GM12878 (cell line): ENCODE measurements at regions not wholly inside any gene's neighbourhood (a gene's known extent, or its start where the extent isn't known, plus 50 kb on each side); places are given as distances from the start of the nearest gene placed in this dataset.

Experiments
- ATAC-seq: fragments of 200-7000 bp; cut with Tn5 transposase; 3 replicates; pipeline ENCODE4 v1.9.1; 2020; ENCODE audit warnings: mild to moderate bottlenecking, moderate library complexity
- BruUV-seq: library from RNA; stranded (reverse); fragments of 400-500 nt; replicated peaks from 2 replicates; lab custom pipeline; 2021; lab: Mats Ljungman, UMichigan
- CTCF ChIA-PET: fragments of 300-600 bp; sonication (Branson Sonifier 250); formaldehyde crosslinking; extraction: SDS; loops from one replicate; lab custom pipeline; 2021; ENCODE audit warnings: inconsistent platforms; lab: Yijun Ruan, JAX
- POLR2A ChIA-PET: fragments of 350-600 bp; formaldehyde crosslinking; extraction: SDS; loops from one replicate; lab custom pipeline; 2021; ENCODE audit warnings: inconsistent platforms; lab: Charles Lee
- RAD21 ChIA-PET: fragments of 300-600 bp; sonication (Branson Sonifier 250); formaldehyde crosslinking; loops from one replicate; lab custom pipeline; 2023; ENCODE audit warnings: antibody characterized with exemption; ENCODE audit not compliant: unreplicated experiment; lab: Charles Lee
- SMC1A ChIA-PET: fragments of 300-600 bp; sonication (Branson Sonifier 250); formaldehyde crosslinking; loops from one replicate; lab custom pipeline; 2023; ENCODE audit not compliant: unreplicated experiment, uncharacterized antibody; lab: Charles Lee
- DNase-seq: peaks from one replicate; pipeline ENCODE4 v3.0.0-alpha.2; 2011; ENCODE audit warnings: low read depth, low spot score
- FAIRE-seq: peaks from 3 replicates; lab custom pipeline; 2011; peaks lifted over from hg19 to GRCh38; lab: Jason Lieb, UNC
- H2AFZ ChIP-seq: 2 replicates; pipeline ENCODE4 v1.6.0; 2011; ENCODE audit warnings: low read depth, low read length, control low read depth; ENCODE audit not compliant: control insufficient read depth
- H3K27ac ChIP-seq: 2 replicates; pipeline ENCODE4 v1.5.1; 2011; ENCODE audit warnings: control low read depth; ENCODE audit not compliant: control insufficient read depth, insufficient read depth
- H3K27me3 ChIP-seq, 2 experiments: replicated peaks in 1 of 2; 2 replicates each; pipeline versions ENCODE4 v1.6.0 to v1.6.1; 2011; ENCODE audit warnings: low read length in 1 of 2; ENCODE audit not compliant: control insufficient read depth in 2 of 2, insufficient read depth in 2 of 2
- H3K36me3 ChIP-seq, 2 experiments: 2 replicates each; pipeline ENCODE4 v1.5.1; 2011; ENCODE audit warnings: low read length in 1 of 2; ENCODE audit not compliant: control insufficient read depth in 2 of 2, insufficient read depth in 2 of 2
- H3K4me1 ChIP-seq: 2 replicates; pipeline ENCODE4 v1.6.1; 2011; ENCODE audit warnings: mild to moderate bottlenecking, low read length, moderate library complexity, mixed read lengths; ENCODE audit not compliant: control insufficient read depth, insufficient read depth
- H3K4me2 ChIP-seq: 2 replicates; pipeline ENCODE4 v1.6.0; 2011; ENCODE audit warnings: control low read depth; ENCODE audit not compliant: control insufficient read depth, insufficient read depth
- H3K4me3 ChIP-seq: fragments of 200-600 bp; sonication (generic); 2 replicates; pipeline ENCODE4 v1.5.1; 2016
- H3K79me2 ChIP-seq: 2 replicates; pipeline ENCODE4 v1.6.0; 2011; ENCODE audit warnings: low read length; ENCODE audit not compliant: control insufficient read depth, insufficient read depth
- H3K9ac ChIP-seq: 2 replicates; pipeline ENCODE4 v1.8.0; 2011; ENCODE audit warnings: low read length, control low read depth, mixed read lengths; ENCODE audit not compliant: control insufficient read depth, insufficient read depth
- H3K9me3 ChIP-seq: replicated peaks from 3 replicates; pipeline ENCODE4 v1.5.1; 2011; ENCODE audit warnings: mild to moderate bottlenecking, low read length; ENCODE audit not compliant: control insufficient read depth, insufficient read depth
- H4K20me1 ChIP-seq: 2 replicates; pipeline ENCODE4 v1.6.0; 2011; ENCODE audit not compliant: control insufficient read depth, insufficient read depth
- BACH1 ChIP-seq: fragments of 450-650 bp; IDR thresholded peaks from 2 replicates; pipeline ENCODE4 v1.6.1; 2017; ENCODE audit warnings: mild to moderate bottlenecking, borderline replicate concordance
- IKZF1 ChIP-seq: fragments of 450-650 bp; conservative IDR thresholded peaks from 2 replicates; pipeline ENCODE4 v1.6.1; 2017; ENCODE audit warnings: antibody characterized with exemption, mild to moderate bottlenecking
- MEF2B ChIP-seq: fragments of 450-650 bp; IDR thresholded peaks from 2 replicates; pipeline ENCODE4 v1.6.1; 2018; ENCODE audit warnings: mild to moderate bottlenecking, moderate library complexity; ENCODE audit not compliant: partially characterized antibody, poor library complexity, severe bottlenecking
- PAX5 ChIP-seq: IDR thresholded peaks from 2 replicates; pipeline ENCODE4 v1.6.1; 2011; ENCODE audit warnings: low read depth, low read length, borderline replicate concordance
- PBX3 ChIP-seq: IDR thresholded peaks from 2 replicates; pipeline ENCODE4 v1.6.1; 2011; ENCODE audit warnings: mild to moderate bottlenecking, low read depth, low read length, moderate library complexity; ENCODE audit not compliant: insufficient replicate concordance
- RUNX3 ChIP-seq: IDR thresholded peaks from 2 replicates; pipeline ENCODE4 v1.6.1; 2012; ENCODE audit warnings: low read length, inconsistent platforms
- SIX5 ChIP-seq: IDR thresholded peaks from 2 replicates; pipeline ENCODE4 v1.6.1; 2011; ENCODE audit warnings: mild to moderate bottlenecking, low read depth, low read length, moderate library complexity; ENCODE audit not compliant: severe bottlenecking
- STAT1 ChIP-seq: fragments of 450-650 bp; conservative IDR thresholded peaks from 2 replicates; pipeline ENCODE4 v1.6.1; 2014; ENCODE audit warnings: antibody characterized with exemption, mild to moderate bottlenecking
- TBL1XR1 ChIP-seq: IDR thresholded peaks from 2 replicates; pipeline ENCODE4 v1.6.1; 2012; ENCODE audit warnings: low read depth, low read length, improper control_type of control experiment
- WGBS: methylation state at CpG from one replicate; pipeline ENCODE4 v1.1.6; 2016; ENCODE audit warnings: low lambda C conversion rate; ENCODE audit not compliant: insufficient replicate concordance, insufficient coverage; ENCODE audit errors: missing lambda C conversion rate; 5-methylcytosine and 5-hydroxymethylcytosine counted together
- in situ Hi-C: fragments of 300-500 bp; cut with MboI; formaldehyde crosslinking; loops from 9 replicates; pipeline ENCODE4 v1.14.3; 2018; ENCODE audit warnings: mixed read lengths
- intact Hi-C: fragments of 100-400 bp; cut with micrococcal nuclease; formaldehyde crosslinking; loops from one replicate; pipeline ENCODE4 v1.14.2; 2022; ENCODE audit not compliant: unreplicated experiment

GRCh38 chr10:78229489-78229888, 195.8 kb downstream of the RPS24 start:
- no peak for DNase-seq
- SMC1A ChIA-PET: no interaction called here
- Histone ChIP-seq H3K4me2 (no peak overlapping the region), H2AFZ (no peak overlapping the region), H3K9me3 (no peaks in the 10 kb centered on the region), H3K27me3 (peaks cover 0 to 3% of the 10 kb centered on the region in 2 experiments; a peak in 1 of 4 replicates), H3K79me2 (no peaks in the 10 kb centered on the region), H3K4me3 (no peak overlapping the region), H3K36me3 (no peaks in the 10 kb centered on the region), H3K4me1 (no peaks in the 10 kb centered on the region), H3K9ac (no peak overlapping the region), H3K27ac (no peak overlapping the region), H4K20me1 (no peaks in the 10 kb centered on the region)
- no peak for FAIRE-seq
- 40% methylated on average over 9 of the region's 9 CpGs for WGBS
- in situ Hi-C loops: no loop called here
- POLR2A ChIA-PET: no interaction called here
- intact Hi-C loops: no loop called here
- no TSS peak for BruUV-seq
- TF ChIP-seq PAX5 (no peak), TBL1XR1 (no peak), RUNX3 (no peak)
- CTCF ChIA-PET: no interaction called here
- RAD21 ChIA-PET: no interaction called here
- ATAC-seq: no peak

- WGBS: 19% methylated on average over 5 of the region's 5 CpGs
- ChIA-PET CTCF (no interaction called here), RAD21 (no interaction called here), POLR2A (no interaction called here)
- ATAC-seq: no peak
- FAIRE-seq: no peak
- Histone ChIP-seq H2AFZ (no peak overlapping the region), H3K9ac (no peak overlapping the region), H3K4me2 (no peak overlapping the region), H3K79me2 (no peaks in the 10 kb centered on the region), H3K27ac (no peak overlapping the region), H3K4me1 (no peaks in the 10 kb centered on the region), H3K9me3 (no peaks in the 10 kb centered on the region), H3K27me3 (peaks cover 0 to 3% of the 10 kb centered on the region in 2 experiments; a peak in 1 of 4 replicates)
- no TSS peak for BruUV-seq
- intact Hi-C loops: no loop called here
- TF ChIP-seq IKZF1: no peak
- TF ChIP-seq SIX5: no peak
- no peak for TF ChIP-seq STAT1
- no peak for TF ChIP-seq MEF2B
- TF ChIP-seq BACH1: no peak
- no peak for TF ChIP-seq PBX3
- TF ChIP-seq, all 136 proteins: peak for 0
- H4K20me1 ChIP-seq: no peaks in the 10 kb centered on the region
- DNase-seq: no peak
- in situ Hi-C loops: no loop called here
- H3K4me3 ChIP-seq: no peak overlapping the region
- H3K36me3 ChIP-seq: no peaks in the 10 kb centered on the region
- SMC1A ChIA-PET: no interaction called here
Observed at GRCh38 chr10:78229950-78230675, 196.4 kb downstream of the RPS24 start.
